Coronary artery (tissue), 2 donors: ENCODE measurements at regions not wholly inside any gene's neighbourhood (a gene's known extent, or its start where the extent isn't known, plus 50 kb on each side); places are given as distances from the start of the nearest gene placed in this dataset.
"Not testable (repeated sequence)": the region's sequence is repeated elsewhere in the genome, so short reads cannot be mapped to it uniquely, and the experiment has no call there.

ENCODE experiments used
- DNase-seq: peaks from one replicate; pipeline ENCODE4 v3.0.0-alpha.2; 2017; ENCODE audit warnings: low spot score
- H3K27ac ChIP-seq, 2 donors: fragments of 200-600 bp; sonication (generic); one replicate each; pipeline ENCODE4 v1.5.1; 2016 to 2019
- H3K4me3 ChIP-seq: fragments of 200-600 bp; sonication (generic); 2 replicates; pipeline ENCODE4 v1.5.1; 2016; ENCODE audit warnings: mild to moderate bottlenecking, moderate library complexity
- CTCF ChIP-seq: fragments of 200-600 bp; sonication (generic); IDR thresholded peaks from one replicate; pipeline ENCODE4 v1.5.1; 2019; ENCODE audit warnings: antibody characterized with exemption

DNA sequence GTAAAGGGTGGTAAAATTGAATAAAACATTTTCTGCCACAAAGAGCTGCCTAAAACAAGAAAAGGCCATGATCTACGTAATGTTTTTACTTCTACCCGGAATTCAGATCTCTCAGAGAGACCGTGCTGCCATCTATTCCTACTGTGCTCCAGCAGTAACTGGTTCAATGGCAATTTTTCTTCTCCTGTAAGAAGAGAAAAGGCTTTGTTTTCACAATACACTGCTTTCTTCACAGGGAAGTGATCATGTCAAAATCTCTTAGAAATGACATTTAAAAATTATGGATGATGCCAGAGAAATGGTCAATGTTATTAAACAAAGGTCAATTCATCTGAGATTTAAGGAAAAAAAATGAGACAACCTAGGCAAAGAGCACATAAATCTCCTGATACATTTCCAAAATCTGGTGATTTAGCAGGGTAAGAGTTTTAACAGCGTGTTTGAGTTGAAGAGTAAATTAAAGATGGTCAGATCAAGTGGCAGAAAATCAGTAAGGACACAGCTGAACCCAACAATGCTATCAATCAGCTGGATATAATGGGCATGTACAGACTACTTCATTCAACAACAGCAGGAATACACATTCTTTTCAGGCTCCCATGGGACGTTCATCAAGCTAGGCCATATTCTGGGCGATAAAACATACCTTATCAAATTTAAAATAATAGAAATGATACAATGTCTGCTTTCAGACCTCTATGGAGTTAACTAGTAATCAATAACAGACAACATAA is 523.1 kb downstream of the CHSY3 start:
- Histone ChIP-seq H3K4me3 (no peak overlapping the region), H3K27ac (no peak overlapping the region)
- no peak for DNase-seq
- TF ChIP-seq CTCF: no peak

DNA sequence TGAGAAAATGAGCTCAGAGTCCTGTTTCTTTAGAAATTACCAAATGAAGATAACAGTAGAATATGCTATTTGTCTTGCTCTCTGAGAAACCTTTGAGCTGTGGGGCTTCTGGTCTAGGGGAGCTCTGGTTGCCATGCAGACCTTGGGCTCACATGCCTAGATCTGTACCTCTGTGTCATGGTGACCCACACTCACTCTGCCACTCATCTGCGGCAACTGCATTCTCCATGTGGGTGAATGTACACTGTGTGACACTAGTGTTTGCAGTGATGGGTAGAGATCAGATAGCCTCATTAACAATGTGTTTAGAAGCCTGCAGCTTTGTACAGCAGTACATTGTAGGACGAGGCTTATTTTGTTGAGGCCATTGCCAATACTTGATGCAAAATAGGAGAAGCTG is 521.2 kb downstream of the CHSY3 start:
- no peak for TF ChIP-seq CTCF
- Histone ChIP-seq H3K4me3 (no peak overlapping the region), H3K27ac (no peak overlapping the region)
- no peak for DNase-seq

DNA sequence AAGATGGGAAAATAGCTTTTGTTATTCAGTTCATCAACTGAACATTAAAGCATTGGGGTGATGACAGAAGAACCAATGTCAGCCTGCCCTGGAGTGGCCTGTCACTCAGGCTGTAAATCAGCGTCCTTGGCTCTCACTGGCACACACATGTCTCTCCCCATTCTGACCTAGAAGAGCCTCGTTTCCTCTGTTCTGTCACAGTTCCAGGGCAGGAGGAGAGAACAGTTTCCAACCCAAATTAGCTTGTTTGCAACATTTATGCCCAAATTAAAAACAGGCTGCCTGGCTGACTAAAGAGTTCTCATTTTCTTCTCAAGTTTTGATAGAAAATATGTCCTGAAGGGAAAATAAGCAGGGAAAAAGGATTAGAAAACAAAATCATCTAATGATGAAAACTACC is 520.1 kb downstream of the CHSY3 start:
- Histone ChIP-seq H3K4me3 (no peak overlapping the region), H3K27ac (no peak overlapping the region)
- DNase-seq: no peak
- no peak for TF ChIP-seq CTCF

DNA sequence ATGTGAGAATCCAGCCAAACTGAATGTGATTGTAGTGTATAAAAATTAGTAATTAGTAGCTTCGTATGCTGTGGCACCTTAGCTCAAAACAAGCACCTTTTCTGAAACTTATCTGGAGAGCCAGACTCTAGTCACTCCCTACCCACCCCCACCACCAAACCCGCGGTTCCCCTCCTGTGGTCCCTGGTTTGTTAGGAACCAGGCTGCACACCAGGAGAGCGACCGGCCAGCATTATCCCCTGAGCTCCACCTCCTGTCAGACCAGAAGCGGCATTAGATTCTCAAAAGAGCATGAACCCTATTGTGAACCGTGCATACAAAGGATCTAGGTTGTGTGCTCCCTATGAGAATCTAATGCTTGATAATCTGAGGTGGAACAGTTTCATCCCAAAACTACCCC is 498.6 kb downstream of the CHSY3 start:
- TF ChIP-seq CTCF: no peak
- no peak overlapping the region for H3K4me3 ChIP-seq
- no peak overlapping the region for H3K27ac ChIP-seq
- no peak for DNase-seq

- DNase-seq: no peak
- TF ChIP-seq CTCF: no peak
- Histone ChIP-seq H3K27ac (no peak overlapping the region), H3K4me3 (no peak overlapping the region)
Observed at GRCh38 chr5:130400091-130400490, 495.8 kb downstream of the CHSY3 start.

DNA sequence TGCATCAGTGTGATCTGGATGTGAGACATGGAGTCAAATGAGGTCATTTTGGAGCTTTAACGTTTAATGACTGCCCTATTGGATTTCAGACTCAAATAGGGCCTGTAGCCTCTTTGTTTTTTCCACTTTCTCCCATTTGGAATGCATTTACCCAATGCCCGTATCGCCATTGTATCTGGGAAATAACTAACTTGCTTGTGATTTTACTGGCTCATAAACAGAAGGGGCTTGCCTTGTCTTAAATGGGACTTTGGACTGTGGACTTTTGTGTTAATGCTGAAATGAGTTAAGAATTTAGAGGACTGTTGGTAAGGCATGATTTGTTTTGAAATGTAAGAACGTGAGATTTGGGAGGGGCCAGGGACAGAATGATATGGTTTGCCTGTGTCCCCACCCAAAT is 494.6 kb downstream of the CHSY3 start:
- H3K27ac ChIP-seq: no peak overlapping the region
- no peak for DNase-seq
- no peak overlapping the region for H3K4me3 ChIP-seq
- TF ChIP-seq CTCF: no peak

DNA sequence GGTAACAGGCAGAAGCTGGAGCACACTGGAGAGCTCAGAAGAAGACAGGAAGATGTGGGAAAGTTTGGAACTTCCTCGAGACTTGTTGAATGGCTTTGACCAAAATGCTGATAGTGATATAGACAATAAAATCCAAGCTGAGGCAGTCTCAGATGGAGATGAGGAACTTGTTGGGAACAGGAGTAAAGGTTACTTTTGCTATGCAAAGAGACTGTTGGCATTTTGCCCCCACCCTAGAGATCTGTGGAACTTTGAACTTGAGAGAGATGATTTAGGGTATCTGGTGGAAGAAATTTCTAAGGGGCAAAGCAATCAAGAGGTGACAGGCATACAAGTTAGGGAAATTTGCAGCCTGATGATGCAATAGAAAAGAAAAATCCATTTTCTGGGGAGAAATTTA is 493.5 kb downstream of the CHSY3 start:
- H3K27ac ChIP-seq, H3K4me3 ChIP-seq, DNase-seq: not testable (repeated sequence)

GRCh38 chr5:130397132-130397531 is 492.9 kb downstream of the CHSY3 start:
- H3K27ac ChIP-seq: no peak overlapping the region
- no peak for TF ChIP-seq CTCF
- DNase-seq: no peak
- H3K4me3 ChIP-seq: no peak overlapping the region

DNA sequence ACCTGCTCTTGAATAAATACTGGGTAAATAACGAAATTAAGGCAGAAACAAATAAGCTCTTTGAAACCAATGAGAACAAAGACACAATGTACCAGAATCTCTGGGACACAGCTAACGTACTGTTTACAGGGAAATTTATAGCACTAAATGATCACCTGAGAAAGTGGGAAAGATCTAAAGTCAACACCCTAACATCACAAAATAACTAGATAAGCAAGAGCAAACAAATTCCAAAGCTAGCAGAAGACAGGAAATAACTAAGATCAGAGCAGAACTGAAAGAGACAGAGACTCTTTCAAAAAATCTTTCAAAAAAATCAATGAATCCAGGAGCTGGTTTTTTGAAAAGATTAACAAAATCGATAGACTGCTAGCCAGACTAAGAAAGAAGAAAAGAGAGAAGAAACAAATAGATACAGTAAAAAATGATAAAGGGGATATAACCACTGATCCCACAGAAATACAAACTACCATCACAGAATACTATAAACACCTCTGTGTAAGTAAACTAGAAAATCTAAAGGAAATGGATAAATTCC is 487.5 kb downstream of the CHSY3 start:
- H3K4me3 ChIP-seq, H3K27ac ChIP-seq, DNase-seq: not testable (repeated sequence)
